HCT116 (cell line): ENCODE measurements at regions not wholly inside any gene's neighbourhood (a gene's known extent, or its start where the extent isn't known, plus 50 kb on each side); places are given as distances from the start of the nearest gene placed in this dataset.

Experiments used
- ATAC-seq: fragments of 200-7000 bp; cut with Tn5 transposase; 2 replicates; pipeline ENCODE4 v1.9.1; 2020; ENCODE audit warnings: mild to moderate bottlenecking, moderate library complexity
- BruUV-seq: library from RNA; stranded (reverse); fragments of 400-500 nt; replicated peaks from 2 replicates; lab custom pipeline; 2021; lab: Mats Ljungman, UMichigan
- CTCF ChIA-PET: fragments of 300-600 bp; sonication (Branson Sonifier 250); formaldehyde crosslinking; loops from one replicate; lab custom pipeline; 2021; ENCODE audit warnings: antibody characterized with exemption; lab: Charles Lee
- POLR2A ChIA-PET: fragments of 300-600, 350-600 bp; sonication (Branson Sonifier 250); formaldehyde crosslinking; loops from one replicate; lab custom pipeline; 2021; ENCODE audit warnings: antibody characterized with exemption; lab: Charles Lee
- RAD21 ChIA-PET, 2 experiments: fragments of 300-600 bp; sonication (Branson Sonifier 250); formaldehyde crosslinking; loops; one replicate each; lab custom pipeline; 2023; ENCODE audit warnings: low total read pairs in 2 of 2; ENCODE audit not compliant: uncharacterized antibody in 2 of 2, unreplicated experiment in 2 of 2, low non-redundant PET in 1 of 2; lab: Charles Lee
- DNase-seq: peaks from one replicate; pipeline ENCODE4 v3.0.0-alpha.2; 2010; ENCODE audit warnings: low read depth, low spot score
- H2AFZ ChIP-seq: fragments of 200-600 bp; shearing (Covaris generic), sonication (generic); 2 replicates; pipeline ENCODE4 v1.6.1; 2017; ENCODE audit warnings: low read depth, mixed run types, mixed read lengths, antibody characterized with exemption, low read length; ENCODE audit not compliant: poor library complexity, severe bottlenecking
- H3K27ac ChIP-seq: 2 replicates; pipeline ENCODE4 v1.5.1; 2012; ENCODE audit warnings: low read depth, low read length
- H3K27me3 ChIP-seq: fragments of 200-600 bp; sonication (generic); 2 replicates; pipeline ENCODE4 v1.6.1; 2016; ENCODE audit warnings: mixed run types, low read length, mixed read lengths; ENCODE audit not compliant: insufficient read depth
- H3K36me3 ChIP-seq, 2 experiments: fragments of 200-500 bp in 1 of 2; fragments of 200-600 bp in 1 of 2; sonication (Bioruptor generic) in 1 of 2; sonication (generic) in 1 of 2; 2 replicates each; pipeline versions ENCODE4 v1.5.1 to v1.6.1; 2014 to 2016; ENCODE audit warnings: low read length in 2 of 2, inconsistent platforms in 1 of 2, mixed read lengths in 1 of 2, mixed run types in 1 of 2; ENCODE audit not compliant: insufficient read depth in 2 of 2, control insufficient read depth in 1 of 2
- H3K4me1 ChIP-seq, 2 experiments: fragments of 200-600 bp in 1 of 2; sonication (generic) in 1 of 2; 2 replicates each; pipeline versions ENCODE4 v1.5.1 to v1.6.1; 2012 to 2017; ENCODE audit warnings: low read length in 2 of 2, inconsistent platforms in 1 of 2, mild to moderate bottlenecking in 1 of 2, mixed read lengths in 1 of 2, mixed run types in 1 of 2, moderate library complexity in 1 of 2; ENCODE audit not compliant: insufficient read depth in 2 of 2, control insufficient read depth in 1 of 2
- H3K4me2 ChIP-seq: fragments of 200-600 bp; sonication (generic); 2 replicates; pipeline ENCODE4 v1.6.1; 2017; ENCODE audit warnings: mixed run types, low read length, mixed read lengths
- H3K4me3 ChIP-seq, 2 experiments: fragments of 200-600 bp in 1 of 2; sonication (generic) in 1 of 2; replicated peaks in 1 of 2; 2 replicates each; pipeline ENCODE4 v1.5.1; 2011 to 2016; ENCODE audit warnings: low read length in 2 of 2, control low read depth in 1 of 2, low read depth in 1 of 2, mild to moderate bottlenecking in 1 of 2, mixed read lengths in 1 of 2, mixed run types in 1 of 2
- H3K79me2 ChIP-seq: fragments of 200-600 bp; sonication (generic); 2 replicates; pipeline ENCODE4 v1.6.1; 2017; ENCODE audit warnings: mild to moderate bottlenecking, mixed run types, low read length, moderate library complexity, mixed read lengths; ENCODE audit not compliant: insufficient read depth
- H3K9ac ChIP-seq: fragments of 200-600 bp; sonication (generic); 2 replicates; pipeline ENCODE4 v1.6.1; 2016; ENCODE audit warnings: low read length, mixed read lengths
- H3K9me2 ChIP-seq: fragments of 200-600 bp; sonication (generic), shearing (Covaris generic); 2 replicates; pipeline ENCODE4 v1.6.1; 2017; ENCODE audit warnings: mixed run types, mild to moderate bottlenecking, moderate library complexity; ENCODE audit not compliant: insufficient read depth
- H3K9me3 ChIP-seq, 2 experiments: fragments of 200-500 bp in 1 of 2; fragments of 200-600 bp in 1 of 2; sonication (Bioruptor generic) in 1 of 2; sonication (generic) in 1 of 2; 2 replicates each; pipeline ENCODE4 v1.6.1; 2014 to 2017; ENCODE audit warnings: low read length in 2 of 2, mixed read lengths in 2 of 2, inconsistent platforms in 1 of 2, low read depth in 1 of 2, mild to moderate bottlenecking in 1 of 2, mixed run types in 1 of 2, moderate library complexity in 1 of 2; ENCODE audit not compliant: control insufficient read depth in 1 of 2, insufficient read depth in 1 of 2
- H4K20me1 ChIP-seq: fragments of 200-600 bp; sonication (generic), shearing (Covaris generic); 2 replicates; pipeline ENCODE4 v1.6.1; 2017; ENCODE audit warnings: mixed run types, mild to moderate bottlenecking, moderate library complexity; ENCODE audit not compliant: insufficient read depth
- EZH2phosphoT487 ChIP-seq: fragments of 200-600 bp; IDR thresholded peaks from 2 replicates; pipeline ENCODE4 v1.6.1; 2018; ENCODE audit warnings: antibody characterized with exemption, borderline replicate concordance
- FOSL1 ChIP-seq: IDR thresholded peaks from 2 replicates; pipeline ENCODE4 v1.6.1; 2012; ENCODE audit warnings: low read depth
- POLR2AphosphoS5 ChIP-seq: IDR thresholded peaks from 2 replicates; pipeline ENCODE4 v1.6.1; 2011; ENCODE audit warnings: mild to moderate bottlenecking, low read depth, low read length, moderate library complexity
- SIN3A ChIP-seq: IDR thresholded peaks from 2 replicates; pipeline ENCODE4 v1.6.1; 2012; ENCODE audit warnings: low read depth
- SP1 ChIP-seq: IDR thresholded peaks from 2 replicates; pipeline ENCODE4 v1.6.1; 2012; ENCODE audit warnings: low read depth
- SRF ChIP-seq: IDR thresholded peaks from 2 replicates; pipeline ENCODE4 v1.6.1; 2012; ENCODE audit warnings: low read depth
- TCF7L2 ChIP-seq: IDR thresholded peaks from 2 replicates; pipeline ENCODE4 v1.7.0; 2011; ENCODE audit warnings: borderline replicate concordance, inconsistent platforms; ENCODE audit not compliant: insufficient read depth, insufficient read length; ENCODE audit errors: extremely low read depth
- YY1 ChIP-seq: IDR thresholded peaks from 2 replicates; pipeline ENCODE4 v1.6.1; 2011; ENCODE audit warnings: low read length, low read depth, moderate library complexity, mild to moderate bottlenecking; ENCODE audit not compliant: insufficient replicate concordance; ENCODE audit errors: extremely low read depth
- ZNF274 ChIP-seq: fragments of 200-500 bp; sonication (Bioruptor generic); IDR thresholded peaks from 2 replicates; pipeline ENCODE4 v1.6.1; 2014; ENCODE audit warnings: mild to moderate bottlenecking, low read depth, low read length, inconsistent platforms
- intact Hi-C: fragments of 100-400 bp; cut with micrococcal nuclease; formaldehyde crosslinking; loops from 2 replicates; pipeline ENCODE4 v1.10.0; 2022
- TF ChIP-seq, protein P1 (sequence below): IDR thresholded peaks from 2 replicates; pipeline ENCODE4 v1.6.1; 2012; ENCODE audit warnings: low read depth

DNA sequence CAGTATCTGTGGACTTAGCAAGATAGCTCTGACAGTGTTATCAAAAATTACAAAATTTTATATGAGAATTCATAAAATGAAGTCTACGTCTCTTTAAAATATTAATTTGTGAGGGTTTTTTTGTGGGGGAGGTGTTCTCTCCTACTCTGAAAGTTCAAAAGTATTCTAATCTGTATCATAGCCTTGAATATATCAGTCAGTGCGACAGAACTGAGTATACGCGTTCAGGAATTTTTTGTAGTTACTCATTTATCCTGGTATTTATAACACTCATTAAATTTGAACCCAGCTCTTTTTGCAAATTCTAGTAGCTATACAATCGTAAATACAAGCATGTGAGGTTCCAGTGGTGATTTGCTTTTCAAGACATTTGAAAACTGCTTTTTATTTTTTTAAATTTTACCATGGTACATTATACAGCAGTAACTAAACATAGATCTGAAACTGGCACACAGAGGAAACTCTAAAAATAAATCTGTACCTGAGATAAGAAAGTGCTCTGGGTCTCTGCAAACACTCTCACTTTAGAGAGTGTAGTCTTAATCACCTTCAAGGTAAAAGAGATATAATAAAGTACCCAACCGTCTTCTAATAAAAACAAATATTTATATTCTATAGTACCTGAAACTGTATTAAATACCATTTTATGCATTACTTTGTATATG, 178.4 kb upstream of the ADAMTS5 start:
- intact Hi-C loops, result no loop called here
- Histone ChIP-seq H3K4me3 (no peak overlapping the region), H3K36me3 (no peaks in the 10 kb centered on the region), H2AFZ (no peak overlapping the region)
- BruUV-seq, result no TSS peak
- no peak for TF ChIP-seq FOSL1
- TF ChIP-seq YY1, result no peak
- TF ChIP-seq TCF7L2, result no peak
- TF ChIP-seq ZNF274, result no peak
- TF ChIP-seq POLR2AphosphoS5, result no peak
- TF ChIP-seq EZH2phosphoT487, result no peak
- TF ChIP-seq SP1, result no peak
- TF ChIP-seq SRF, result no peak
- no peak for TF ChIP-seq SIN3A
- TF ChIP-seq, protein P1, sequence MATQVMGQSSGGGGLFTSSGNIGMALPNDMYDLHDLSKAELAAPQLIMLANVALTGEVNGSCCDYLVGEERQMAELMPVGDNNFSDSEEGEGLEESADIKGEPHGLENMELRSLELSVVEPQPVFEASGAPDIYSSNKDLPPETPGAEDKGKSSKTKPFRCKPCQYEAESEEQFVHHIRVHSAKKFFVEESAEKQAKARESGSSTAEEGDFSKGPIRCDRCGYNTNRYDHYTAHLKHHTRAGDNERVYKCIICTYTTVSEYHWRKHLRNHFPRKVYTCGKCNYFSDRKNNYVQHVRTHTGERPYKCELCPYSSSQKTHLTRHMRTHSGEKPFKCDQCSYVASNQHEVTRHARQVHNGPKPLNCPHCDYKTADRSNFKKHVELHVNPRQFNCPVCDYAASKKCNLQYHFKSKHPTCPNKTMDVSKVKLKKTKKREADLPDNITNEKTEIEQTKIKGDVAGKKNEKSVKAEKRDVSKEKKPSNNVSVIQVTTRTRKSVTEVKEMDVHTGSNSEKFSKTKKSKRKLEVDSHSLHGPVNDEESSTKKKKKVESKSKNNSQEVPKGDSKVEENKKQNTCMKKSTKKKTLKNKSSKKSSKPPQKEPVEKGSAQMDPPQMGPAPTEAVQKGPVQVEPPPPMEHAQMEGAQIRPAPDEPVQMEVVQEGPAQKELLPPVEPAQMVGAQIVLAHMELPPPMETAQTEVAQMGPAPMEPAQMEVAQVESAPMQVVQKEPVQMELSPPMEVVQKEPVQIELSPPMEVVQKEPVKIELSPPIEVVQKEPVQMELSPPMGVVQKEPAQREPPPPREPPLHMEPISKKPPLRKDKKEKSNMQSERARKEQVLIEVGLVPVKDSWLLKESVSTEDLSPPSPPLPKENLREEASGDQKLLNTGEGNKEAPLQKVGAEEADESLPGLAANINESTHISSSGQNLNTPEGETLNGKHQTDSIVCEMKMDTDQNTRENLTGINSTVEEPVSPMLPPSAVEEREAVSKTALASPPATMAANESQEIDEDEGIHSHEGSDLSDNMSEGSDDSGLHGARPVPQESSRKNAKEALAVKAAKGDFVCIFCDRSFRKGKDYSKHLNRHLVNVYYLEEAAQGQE, result no peak
- TF ChIP-seq, all 23 proteins: peak for 0
- Histone ChIP-seq H3K27me3 (no peaks in the 10 kb centered on the region), H3K4me2 (no peak overlapping the region), H3K9me3 (peaks cover 19% of the 10 kb centered on the region in 2 experiments; a peak in 3 of 4 replicates), H3K79me2 (no peaks in the 10 kb centered on the region), H3K27ac (no peak overlapping the region), H4K20me1 (no peaks in the 10 kb centered on the region), H3K4me1 (no peaks in the 10 kb centered on the region), H3K9ac (no peak overlapping the region), H3K9me2 (no peaks in the 10 kb centered on the region)
- ATAC-seq, result no peak
- DNase-seq, result no peak
- ChIA-PET CTCF (no interaction called here), RAD21 (no interaction called here), POLR2A (no interaction called here)
